ENCODE measurements at regions not wholly inside any gene's neighbourhood (a gene's known extent, or its start where the extent isn't known, plus 50 kb on each side); places are given as distances from the start of the nearest gene placed in this dataset.

GRCh38 chrX:1945879-1946278 lies 331.0 kb downstream of the ASMT start:
- DNase-seq (ENCODE audit: low read depth): no peak
- no peak overlapping the region for H3K4me3 ChIP-seq (ENCODE audit: low read depth, low read length)
- TF ChIP-seq CTCF (IDR thresholded peaks at IDR 0.05; ENCODE audit: control insufficient read depth, extremely low read depth, insufficient read depth): no peak

- H3K4me3 ChIP-seq (ENCODE audit: low read depth, low read length): no peak overlapping the region
- DNase-seq (ENCODE audit: low read depth): no peak
- no peak for TF ChIP-seq CTCF (IDR thresholded peaks at IDR 0.05; ENCODE audit: control insufficient read depth, extremely low read depth, insufficient read depth)
Observed at GRCh38 chrX:1946974-1947373, 332.1 kb downstream of the ASMT start.
